ENCODE measurements at regions not wholly inside any gene's neighbourhood (a gene's known extent, or its start where the extent isn't known, plus 50 kb on each side); places are given as distances from the start of the nearest gene placed in this dataset.

GRCh38 chrX:139207655-139208054 lies 322.9 kb upstream of the F9 start:
- Histone ChIP-seq H3K4me1 (replicated peaks in 1 of 2; ENCODE audit: control insufficient read depth in 2 of 2, insufficient read depth in 2 of 2, low read length in 2 of 2) (peaks cover 31 to 52% of the 10 kb centered on the region in 2 experiments), H3K27me3 (ENCODE audit: control insufficient read depth in 2 of 2, insufficient read depth in 2 of 2, low read length in 2 of 2) (no peaks in the 10 kb centered on the region), H3K9me3 (replicated peaks; ENCODE audit: control insufficient read depth, insufficient read depth, low read depth, low read length) (no peaks in the 10 kb centered on the region), H3K9ac (ENCODE audit: insufficient read depth in 1 of 2, low read depth in 2 of 2, low read length in 2 of 2) (peak overlapping the region in 1 of 2 experiments; percentile 50; a peak in 1 of 4 replicates), H4K20me1 (replicated peaks; ENCODE audit: control insufficient read depth, insufficient read depth, low read length) (no peaks in the 10 kb centered on the region), H3K36me3 (ENCODE audit: control insufficient read depth, insufficient read depth, low read length) (no peaks in the 10 kb centered on the region; the same call in 2 of the 3 replicates), H3K9me1 (ENCODE audit: control insufficient read depth, insufficient read depth, low read length) (no peaks in the 10 kb centered on the region), H3K4me3 (no peak overlapping the region), H3K4me2 (ENCODE audit: insufficient read depth, low read length) (peak overlapping the region; percentile 33; the same call in 1 of the 2 replicates), H3K79me2 (ENCODE audit: control insufficient read depth, insufficient read depth, low read length) (peaks cover 13% of the 10 kb centered on the region; the same call in 2 of the 3 replicates), H2AFZ (ENCODE audit: low read depth, low read length) (peak overlapping the region; percentile 92), H3K27ac (ENCODE audit: extremely low read depth, low read depth, low read length) (peak overlapping the region; percentile 49)
- intact Hi-C loops (cut with micrococcal nuclease) (no loop called here), in situ Hi-C loops (cut with MboI) (no loop called here)
- ChIA-PET CTCF (ENCODE audit: low intra/inter-chr PET ratio) (no interaction called here), POLR2A (interaction anchor here (1.0 kb wide), 1 partner anchor 12 kb away, joined by 4 read pairs; no protein-coding TSS in a partner anchor)
- TF ChIP-seq SMARCA4 (IDR thresholded peaks at IDR 0.05) (0 out of 2 replicates have a peak, but pooled peaks have one; percentile 5), ATF3 (IDR thresholded peaks at IDR 0.05) (peak; percentile 71), ATF3 (CRISPR knock-in tag; conservative IDR thresholded peaks at IDR 0.05) (no peak), ATF1 (CRISPR knock-in tag; IDR thresholded peaks at IDR 0.05) (no peak), ATF1 (tag; IDR thresholded peaks at IDR 0.05) (peak; percentile 35), L3MBTL2 (IDR thresholded peaks at IDR 0.05) (no peak), MEF2A (IDR thresholded peaks at IDR 0.05; ENCODE audit: control insufficient read depth, low read depth, low read length) (no peak), ATF7 (IDR thresholded peaks at IDR 0.05) (peak; percentile 80; the same call in 1 of the 2 replicates), TAL1 (IDR thresholded peaks at IDR 0.05) (no peak), MEIS2 (IDR thresholded peaks at IDR 0.05; ENCODE audit: partially characterized antibody) (peak; percentile 31), DPF2 (IDR thresholded peaks at IDR 0.05) (0 out of 2 replicates have a peak, but pooled peaks have one; percentile 13), JUND (IDR thresholded peaks at IDR 0.05; ENCODE audit: borderline replicate concordance, low read depth, low read length) (no peak), JUND (tag; IDR thresholded peaks at IDR 0.05; ENCODE audit: borderline replicate concordance, low read depth, low read length) (peak; percentile 47; the same call in 1 of the 3 replicates), PKNOX1 (IDR thresholded peaks at IDR 0.05) (peak; percentile 6; the same call in 1 of the 2 replicates)
- DNase-seq (ENCODE audit: extremely low read depth in 1 of 4, low spot score in 3 of 4) = peak in 3 of 4 experiments; percentile 17 to 37 (median 19)
- BruUV-seq (replicated peaks) = no TSS peak
- peak; percentile 44 for FAIRE-seq
- peak; percentile 7; the same call in 1 of the 3 replicates for ATAC-seq
